IMR-90 (cell line): ENCODE measurements at regions not wholly inside any gene's neighbourhood (a gene's known extent, or its start where the extent isn't known, plus 50 kb on each side); places are given as distances from the start of the nearest gene placed in this dataset.

Experiments
- ATAC-seq: fragments of 200-7000 bp; cut with Tn5 transposase; 2 replicates; pipeline ENCODE4 v1.9.1; 2020; ENCODE audit warnings: low read depth, mild to moderate bottlenecking, moderate library complexity
- BruUV-seq: library from RNA; stranded (reverse); fragments of 400-500 nt; replicated peaks from 2 replicates; lab custom pipeline; 2021; lab: Mats Ljungman, UMichigan
- CTCF ChIA-PET: fragments of 300-600 bp; formaldehyde crosslinking; extraction: SDS; loops from one replicate; lab custom pipeline; 2021; ENCODE audit warnings: antibody characterized with exemption; lab: Yijun Ruan, JAX
- POLR2A ChIA-PET: fragments of 300-600 bp; sonication (Branson Sonifier 250); formaldehyde crosslinking; loops from one replicate; lab custom pipeline; 2022; ENCODE audit warnings: antibody characterized with exemption; ENCODE audit not compliant: unreplicated experiment; lab: Charles Lee
- DNase-seq: peaks from one replicate; pipeline ENCODE4 v3.0.0; 2013
- H2AFZ ChIP-seq: replicated peaks from 2 replicates; pipeline ENCODE3; 2013; ENCODE audit warnings: low read length, mild to moderate bottlenecking; ENCODE audit not compliant: poor library complexity
- H2AK5ac ChIP-seq: 2 replicates; pipeline ENCODE4 v1.6.1; 2013; ENCODE audit warnings: low read depth, low read length, inconsistent platforms
- H2AK9ac ChIP-seq: replicated peaks from 2 replicates; pipeline ENCODE3; 2013; ENCODE audit warnings: mild to moderate bottlenecking, low read depth, low read length, moderate library complexity; ENCODE audit not compliant: poor library complexity
- H2BK120ac ChIP-seq: 2 replicates; pipeline ENCODE4 v1.6.1; 2013; ENCODE audit warnings: low read depth, low read length, inconsistent platforms
- H2BK15ac ChIP-seq: 3 replicates; pipeline ENCODE4 v1.6.1; 2013; ENCODE audit warnings: low read depth, low read length, inconsistent platforms
- H2BK20ac ChIP-seq: 2 replicates; pipeline ENCODE4 v1.6.1; 2013; ENCODE audit warnings: low read depth, mild to moderate bottlenecking, inconsistent platforms, low read length, moderate library complexity
- H2BK5ac ChIP-seq: 2 replicates; pipeline ENCODE4 v1.6.1; 2013; ENCODE audit warnings: mild to moderate bottlenecking, low read depth, low read length, inconsistent platforms; ENCODE audit not compliant: poor library complexity, severe bottlenecking
- H3K14ac ChIP-seq: replicated peaks from 2 replicates; pipeline ENCODE4 v1.6.1; 2013; ENCODE audit warnings: low read depth, low read length, inconsistent platforms
- H3K18ac ChIP-seq: 2 replicates; pipeline ENCODE4 v1.6.1; 2013; ENCODE audit warnings: low read depth, low read length, control low read depth
- H3K23ac ChIP-seq: 2 replicates; pipeline ENCODE4 v1.6.1; 2013; ENCODE audit warnings: low read depth, low read length, inconsistent platforms
- H3K27ac ChIP-seq: 2 replicates; pipeline ENCODE4 v1.5.1; 2013; ENCODE audit warnings: mild to moderate bottlenecking, control low read depth, low read length; ENCODE audit not compliant: insufficient read depth
- H3K27me3 ChIP-seq: 2 replicates; pipeline ENCODE4 v1.6.1; 2013; ENCODE audit warnings: low read length; ENCODE audit not compliant: control insufficient read depth, insufficient read depth
- H3K36me3 ChIP-seq: 2 replicates; pipeline ENCODE4 v1.6.1; 2013; ENCODE audit warnings: low read length, mixed read lengths; ENCODE audit not compliant: control insufficient read depth, insufficient read depth
- H3K4ac ChIP-seq: 2 replicates; pipeline ENCODE4 v1.6.1; 2013; ENCODE audit warnings: low read depth, low read length, inconsistent platforms
- H3K4me1 ChIP-seq: 2 replicates; pipeline ENCODE4 v1.6.1; 2013; ENCODE audit warnings: low read length, mixed read lengths; ENCODE audit not compliant: control insufficient read depth, insufficient read depth
- H3K4me2 ChIP-seq: 2 replicates; pipeline ENCODE4 v1.6.1; 2013; ENCODE audit warnings: low read depth, mild to moderate bottlenecking, control low read depth, low read length, moderate library complexity
- H3K4me3 ChIP-seq: 2 replicates; pipeline ENCODE4 v1.5.1; 2013; ENCODE audit warnings: low read depth, mild to moderate bottlenecking, control low read depth, low read length, moderate library complexity; ENCODE audit not compliant: insufficient read depth
- H3K56ac ChIP-seq: 2 replicates; pipeline ENCODE4 v1.6.1; 2013; ENCODE audit warnings: low read length, inconsistent platforms; ENCODE audit not compliant: insufficient read depth; ENCODE audit errors: extremely low read depth
- H3K79me1 ChIP-seq, 2 experiments: 2 replicates each; pipeline ENCODE4 v1.6.1; 2013; ENCODE audit warnings: low read length in 2 of 2, inconsistent platforms in 1 of 2, low read depth in 1 of 2
- H3K9ac ChIP-seq: 2 replicates; pipeline ENCODE4 v1.6.1; 2013; ENCODE audit warnings: low read depth, low read length, control low read depth
- H3K9me1 ChIP-seq: 2 replicates; pipeline ENCODE4 v1.6.1; 2013; ENCODE audit warnings: low read length, inconsistent platforms; ENCODE audit not compliant: insufficient read depth
- H3K9me3 ChIP-seq: 2 replicates; pipeline ENCODE4 v1.6.1; 2013; ENCODE audit warnings: low read length; ENCODE audit not compliant: control insufficient read depth, insufficient read depth
- H4K20me1 ChIP-seq: 2 replicates; pipeline ENCODE4 v1.6.1; 2013; ENCODE audit warnings: low read length, inconsistent platforms; ENCODE audit not compliant: insufficient read depth
- H4K5ac ChIP-seq: 2 replicates; pipeline ENCODE4 v1.6.1; 2013; ENCODE audit warnings: mild to moderate bottlenecking, low read depth, low read length, control low read depth
- H4K8ac ChIP-seq, 2 experiments: 2 replicates each; pipeline ENCODE4 v1.6.1; 2013; ENCODE audit warnings: low read depth in 2 of 2, low read length in 2 of 2, control low read depth in 1 of 2, inconsistent platforms in 1 of 2
- H4K91ac ChIP-seq: 2 replicates; pipeline ENCODE4 v1.6.1; 2013; ENCODE audit warnings: low read depth, low read length, inconsistent platforms; ENCODE audit not compliant: insufficient read depth
- BHLHE40 ChIP-seq: fragments of 150-350 bp; IDR thresholded peaks from 2 replicates; pipeline ENCODE4 v1.6.1; 2016; ENCODE audit warnings: mild to moderate bottlenecking, low read depth, low read length
- CEBPB ChIP-seq: IDR thresholded peaks from 2 replicates; pipeline ENCODE4 v1.6.1; 2012; ENCODE audit warnings: low read depth, low read length, improper control_type of control experiment
- CHD1 ChIP-seq: IDR thresholded peaks from 2 replicates; pipeline ENCODE4 v1.6.1; 2012; ENCODE audit warnings: low read depth, low read length, improper control_type of control experiment
- CTCF ChIP-seq: conservative IDR thresholded peaks from 2 replicates; pipeline ENCODE4 v1.5.1; 2012; ENCODE audit warnings: mild to moderate bottlenecking, low read depth, low read length, improper control_type of control experiment
- ELK1 ChIP-seq: fragments of 150-350 bp; IDR thresholded peaks from 2 replicates; pipeline ENCODE4 v1.6.1; 2016; ENCODE audit warnings: low read depth, mild to moderate bottlenecking, low read length, moderate library complexity, borderline replicate concordance
- FOS ChIP-seq: fragments of 150-350 bp; IDR thresholded peaks from 2 replicates; pipeline ENCODE4 v1.6.1; 2016; ENCODE audit warnings: low read depth, low read length
- MAFK ChIP-seq: IDR thresholded peaks from 2 replicates; pipeline ENCODE4 v1.6.1; 2012; ENCODE audit warnings: low read depth, low read length, improper control_type of control experiment
- MAZ ChIP-seq: IDR thresholded peaks from 2 replicates; pipeline ENCODE4 v1.6.1; 2012; ENCODE audit warnings: low read depth, mild to moderate bottlenecking, low read length, improper control_type of control experiment, moderate library complexity, borderline replicate concordance
- MXI1 ChIP-seq: IDR thresholded peaks from 2 replicates; pipeline ENCODE4 v1.6.1; 2012; ENCODE audit warnings: low read depth, mild to moderate bottlenecking, low read length, moderate library complexity, borderline replicate concordance
- NFE2L2 ChIP-seq: fragments of 150-350 bp; IDR thresholded peaks from 2 replicates; pipeline ENCODE4 v1.6.1; 2016; ENCODE audit warnings: low read depth, mild to moderate bottlenecking, low read length
- POLR2A ChIP-seq: IDR thresholded peaks from 2 replicates; pipeline ENCODE4 v1.6.1; 2012; ENCODE audit warnings: mild to moderate bottlenecking, low read depth, low read length
- RAD21 ChIP-seq: IDR thresholded peaks from 2 replicates; pipeline ENCODE4 v1.6.1; 2012; ENCODE audit warnings: low read length, improper control_type of control experiment
- RCOR1 ChIP-seq: IDR thresholded peaks from 2 replicates; pipeline ENCODE4 v1.6.1; 2012; ENCODE audit warnings: mild to moderate bottlenecking, low read length, improper control_type of control experiment; ENCODE audit not compliant: insufficient replicate concordance
- RFX5 ChIP-seq: IDR thresholded peaks from 2 replicates; pipeline ENCODE4 v1.8.0; 2012; ENCODE audit warnings: low read depth, mild to moderate bottlenecking, low read length, moderate library complexity
- SMC3 ChIP-seq: fragments of 150-350 bp; IDR thresholded peaks from 2 replicates; pipeline ENCODE4 v1.6.1; 2016; ENCODE audit warnings: low read depth, mild to moderate bottlenecking, antibody characterized with exemption, low read length, moderate library complexity
- USF2 ChIP-seq: fragments of 150-350 bp; IDR thresholded peaks from 2 replicates; pipeline ENCODE4 v1.6.1; 2017; ENCODE audit warnings: mild to moderate bottlenecking, antibody characterized with exemption, low read length, low read depth
- WGBS, 2 experiments: methylation state at CpG; one replicate each; pipeline versions ENCODE4 v1.1.5 to v1.1.7; 2013; ENCODE audit warnings: missing lambda C conversion rate in 2 of 2; ENCODE audit not compliant: insufficient read length in 1 of 2; ENCODE audit errors: extremely low coverage in 2 of 2; 5-methylcytosine and 5-hydroxymethylcytosine counted together
- dilution Hi-C: fragments of 300-500 bp; cut with HindIII; formaldehyde crosslinking; loops from one replicate; pipeline ENCODE4 v1.14.3; 2018; ENCODE audit warnings: low sequenced_read_pairs; ENCODE audit not compliant: unreplicated experiment
- in situ Hi-C: fragments of 300-500 bp; cut with MboI; formaldehyde crosslinking; loops from 3 replicates; pipeline ENCODE4 v1.14.3; 2019; ENCODE audit warnings: low sequenced_read_pairs, inconsistent platforms, mixed read lengths
- intact Hi-C: fragments of 100-400 bp; cut with micrococcal nuclease; formaldehyde crosslinking; loops from 2 replicates; pipeline ENCODE4 v1.10.0; 2022

DNA sequence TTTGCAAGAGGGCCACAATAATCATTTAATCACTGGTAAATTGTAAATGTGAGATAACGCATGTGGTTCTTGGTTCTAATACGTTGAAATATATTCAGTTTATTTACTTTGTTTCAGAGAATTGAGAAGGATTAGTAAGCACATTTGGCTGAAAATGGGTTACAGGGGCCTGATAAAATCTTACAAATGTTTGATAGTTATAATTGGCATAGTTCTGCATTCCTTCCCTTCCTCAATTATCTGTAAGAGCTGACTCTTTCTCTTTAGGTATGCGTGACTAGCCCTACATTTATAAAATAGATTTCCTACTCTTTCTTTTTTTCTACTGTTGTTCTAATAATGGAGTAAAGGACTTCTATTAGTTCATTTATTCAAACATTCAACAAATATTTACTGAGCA is 685.2 kb downstream of the NUP35 start:
- Histone ChIP-seq H3K36me3 (no peaks in the 10 kb centered on the region), H3K27ac (no peak overlapping the region), H3K56ac (no peak overlapping the region), H3K4ac (no peak overlapping the region), H4K8ac (no peak overlapping the region), H2AFZ (no peak overlapping the region), H3K23ac (no peak overlapping the region), H2BK120ac (no peak overlapping the region), H2AK5ac (no peak overlapping the region), H2BK20ac (no peak overlapping the region), H3K9me3 (peaks cover 4% of the 10 kb centered on the region; the same call in 1 of the 2 replicates), H3K18ac (no peak overlapping the region), H2BK15ac (no peak overlapping the region), H4K91ac (no peak overlapping the region), H3K4me3 (no peak overlapping the region), H3K4me2 (no peak overlapping the region), H2AK9ac (no peak overlapping the region), H3K14ac (no peak overlapping the region), H3K4me1 (no peaks in the 10 kb centered on the region), H2BK5ac (no peak overlapping the region), H3K79me1 (no peaks in the 10 kb centered on the region), H4K20me1 (no peaks in the 10 kb centered on the region), H3K9ac (no peak overlapping the region), H3K27me3 (no peaks in the 10 kb centered on the region), H3K9me1 (no peaks in the 10 kb centered on the region), H4K5ac (no peak overlapping the region)
- CTCF ChIA-PET, result no interaction called here
- BruUV-seq, result no TSS peak
- ATAC-seq (no peak), DNase-seq (no peak)
- no peak for TF ChIP-seq ELK1
- no peak for TF ChIP-seq MAZ
- TF ChIP-seq SMC3, result no peak
- no peak for TF ChIP-seq MXI1
- no peak for TF ChIP-seq RFX5
- no peak for TF ChIP-seq CHD1
- TF ChIP-seq USF2, result no peak
- no peak for TF ChIP-seq CTCF
- no peak for TF ChIP-seq BHLHE40
- TF ChIP-seq FOS, result no peak
- TF ChIP-seq RAD21, result no peak
- TF ChIP-seq CEBPB, result no peak
- no peak for TF ChIP-seq MAFK
- no peak for TF ChIP-seq RCOR1
- TF ChIP-seq NFE2L2, result no peak
- no peak for TF ChIP-seq POLR2A
- POLR2A ChIA-PET, result no interaction called here
- in situ Hi-C loops (no loop called here), intact Hi-C loops (no loop called here), dilution Hi-C loops (no loop called here)
- WGBS, 2 experiments, result no CpG with 5 or more reads among the region's 3 CpGs
